RWPE2 (cell line): ENCODE measurements at regions not wholly inside any gene's neighbourhood (a gene's known extent, or its start where the extent isn't known, plus 50 kb on each side); places are given as distances from the start of the nearest gene placed in this dataset.

ENCODE experiments used
- ATAC-seq: fragments of 200-7000 bp; cut with Tn5 transposase; 3 replicates; pipeline ENCODE4 v1.9.1; 2021; ENCODE audit warnings: low read depth
- DNase-seq: peaks from one replicate; pipeline ENCODE4 v3.0.0-alpha.2; 2020; ENCODE audit warnings: low spot score
- H3K27ac ChIP-seq: fragments of 450-650 bp; 2 replicates; pipeline ENCODE4 v1.5.1; 2017; ENCODE audit warnings: mild to moderate bottlenecking; ENCODE audit not compliant: poor library complexity, severe bottlenecking
- H3K27me3 ChIP-seq: fragments of 250-450 bp; sonication (Bioruptor Pico); 2 replicates; pipeline ENCODE4 v1.5.1; 2021; ENCODE audit warnings: mild to moderate bottlenecking, moderate library complexity; ENCODE audit not compliant: insufficient read depth, poor library complexity, severe bottlenecking
- H3K36me3 ChIP-seq: fragments of 250-450 bp; sonication (Bioruptor Pico); 2 replicates; pipeline ENCODE4 v1.5.1; 2020; ENCODE audit warnings: low read depth, mild to moderate bottlenecking, moderate library complexity
- H3K4me1 ChIP-seq: fragments of 250-450 bp; sonication (Bioruptor Pico); 2 replicates; pipeline ENCODE4 v1.5.1; 2021; ENCODE audit warnings: mild to moderate bottlenecking, moderate library complexity; ENCODE audit not compliant: insufficient read depth, poor library complexity, severe bottlenecking
- H3K4me3 ChIP-seq: fragments of 250-450 bp; sonication (Bioruptor Pico); 2 replicates; pipeline ENCODE4 v1.5.1; 2021; ENCODE audit warnings: mild to moderate bottlenecking, moderate library complexity; ENCODE audit not compliant: severe bottlenecking
- H3K9me3 ChIP-seq: fragments of 250-450 bp; sonication (Bioruptor Pico); 2 replicates; pipeline ENCODE4 v1.5.1; 2021; ENCODE audit warnings: mild to moderate bottlenecking, moderate library complexity; ENCODE audit not compliant: severe bottlenecking
- CTCF ChIP-seq: fragments of 450-650 bp; IDR thresholded peaks from one replicate; pipeline ENCODE4 v1.5.1; 2017; ENCODE audit warnings: mild to moderate bottlenecking, moderate library complexity; ENCODE audit not compliant: poor library complexity, severe bottlenecking

DNA sequence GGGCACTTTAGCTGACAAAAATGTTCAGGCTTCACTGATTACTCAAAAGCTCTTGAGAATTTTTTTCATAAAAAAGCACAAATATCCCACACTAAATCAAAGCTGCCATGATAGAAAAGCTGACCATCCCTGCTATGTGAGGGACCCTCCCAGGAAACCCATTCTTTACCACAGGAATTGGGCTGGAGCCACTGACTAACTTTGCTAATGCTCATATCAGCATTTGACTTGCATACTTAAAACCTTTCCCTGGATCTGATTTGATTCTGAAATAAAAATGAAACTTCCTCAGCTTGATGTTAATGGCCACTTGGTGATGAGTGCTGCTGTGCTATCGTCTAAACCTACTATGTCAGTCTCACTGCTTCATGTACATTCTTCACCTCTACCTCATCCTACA, 243.6 kb downstream of the PRELID2 start:
- Histone ChIP-seq H3K4me3 (no peak overlapping the region), H3K4me1 (no peaks in the 10 kb centered on the region), H3K9me3 (no peaks in the 10 kb centered on the region), H3K27me3 (no peaks in the 10 kb centered on the region), H3K27ac (no peak overlapping the region), H3K36me3 (no peaks in the 10 kb centered on the region)
- DNase-seq (no peak), ATAC-seq (no peak)
- TF ChIP-seq CTCF, result no peak

DNA sequence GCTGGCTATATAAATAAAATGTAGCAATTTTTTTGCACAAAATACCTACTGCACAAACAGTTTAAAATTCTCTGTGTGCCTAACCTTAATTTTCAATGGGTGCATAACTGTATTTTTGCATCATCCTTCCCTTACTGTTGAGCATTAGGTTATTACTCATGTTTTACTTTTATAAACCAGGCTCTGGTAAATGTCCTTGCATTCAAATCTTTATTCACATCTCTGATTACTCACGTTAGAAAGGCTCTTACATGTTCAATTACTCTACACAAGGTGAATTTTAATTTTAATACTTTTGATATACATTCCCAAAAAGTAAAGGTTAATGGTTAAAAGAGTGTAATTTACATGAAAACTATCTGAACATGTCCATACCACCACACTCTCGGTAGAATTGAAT, 246.1 kb downstream of the PRELID2 start:
- H3K36me3 ChIP-seq, result no peaks in the 10 kb centered on the region
- no peak for TF ChIP-seq CTCF
- DNase-seq (no peak), ATAC-seq (no peak)
- no peak overlapping the region for H3K4me3 ChIP-seq
- H3K4me1 ChIP-seq, result no peaks in the 10 kb centered on the region
- H3K9me3 ChIP-seq, result no peaks in the 10 kb centered on the region
- no peaks in the 10 kb centered on the region for H3K27me3 ChIP-seq
- no peak overlapping the region for H3K27ac ChIP-seq

- TF ChIP-seq CTCF, result no peak
- DNase-seq, result no peak
- no peaks in the 10 kb centered on the region for H3K27me3 ChIP-seq
- no peaks in the 10 kb centered on the region for H3K36me3 ChIP-seq
- H3K4me3 ChIP-seq, result no peak overlapping the region
- H3K27ac ChIP-seq, result no peak overlapping the region
- H3K4me1 ChIP-seq, result no peaks in the 10 kb centered on the region
- ATAC-seq, result no peak
- no peaks in the 10 kb centered on the region for H3K9me3 ChIP-seq
These were observed 246.6 kb downstream of the PRELID2 start for GRCh38 chr5:145588558-145588957.

DNA sequence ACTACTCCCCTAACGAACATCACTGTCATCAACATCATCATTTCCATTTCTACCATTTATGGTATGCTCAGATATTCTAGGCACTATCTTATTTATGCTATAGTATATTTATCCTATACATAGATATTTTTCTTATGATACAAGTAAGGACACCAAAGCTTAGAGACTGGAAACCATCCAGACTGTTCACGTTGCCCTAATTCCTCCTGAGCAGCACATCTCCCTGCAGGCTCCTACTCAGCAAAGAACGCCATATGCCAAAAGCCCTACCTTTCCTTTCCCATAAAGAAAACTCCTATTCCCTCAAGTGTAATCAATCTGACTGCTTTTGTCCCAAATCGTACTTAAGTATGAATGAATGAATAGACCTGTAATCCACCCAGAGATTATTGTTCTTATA, 247.0 kb downstream of the PRELID2 start:
- Histone ChIP-seq H3K27me3 (no peaks in the 10 kb centered on the region), H3K9me3 (no peaks in the 10 kb centered on the region), H3K4me3 (no peak overlapping the region), H3K4me1 (no peaks in the 10 kb centered on the region), H3K27ac (no peak overlapping the region), H3K36me3 (no peaks in the 10 kb centered on the region)
- no peak for TF ChIP-seq CTCF
- no peak for DNase-seq
- ATAC-seq, result no peak

GRCh38 chr5:145587710-145588109, 247.4 kb downstream of the PRELID2 start:
- Histone ChIP-seq H3K9me3 (no peaks in the 10 kb centered on the region), H3K4me3 (no peak overlapping the region), H3K36me3 (no peaks in the 10 kb centered on the region), H3K27me3 (no peaks in the 10 kb centered on the region), H3K27ac (no peak overlapping the region), H3K4me1 (no peaks in the 10 kb centered on the region)
- ATAC-seq (peak; percentile 92), DNase-seq (no peak)
- TF ChIP-seq CTCF, result no peak
